H7 (cell line): ENCODE measurements at regions not wholly inside any gene's neighbourhood (a gene's known extent, or its start where the extent isn't known, plus 50 kb on each side); places are given as distances from the start of the nearest gene placed in this dataset.
"Not testable (repeated sequence)": the region's sequence is repeated elsewhere in the genome, so short reads cannot be mapped to it uniquely, and the experiment has no call there.

Experiments used
- DNase-seq: peaks from one replicate; pipeline ENCODE4 v3.0.0; 2012
- H3K27me3 ChIP-seq: 2 replicates; pipeline ENCODE4 v1.6.0; 2011; ENCODE audit warnings: mild to moderate bottlenecking, low read length; ENCODE audit not compliant: control insufficient read depth, insufficient read depth
- H3K36me3 ChIP-seq: replicated peaks from 2 replicates; pipeline ENCODE4 v1.5.1; 2011; ENCODE audit warnings: low read length; ENCODE audit not compliant: control insufficient read depth, insufficient read depth
- H3K4me3 ChIP-seq: 2 replicates; pipeline ENCODE4 v1.5.1; 2011; ENCODE audit warnings: low read depth, mild to moderate bottlenecking, control low read depth, low read length, moderate library complexity; ENCODE audit not compliant: insufficient read depth

DNA sequence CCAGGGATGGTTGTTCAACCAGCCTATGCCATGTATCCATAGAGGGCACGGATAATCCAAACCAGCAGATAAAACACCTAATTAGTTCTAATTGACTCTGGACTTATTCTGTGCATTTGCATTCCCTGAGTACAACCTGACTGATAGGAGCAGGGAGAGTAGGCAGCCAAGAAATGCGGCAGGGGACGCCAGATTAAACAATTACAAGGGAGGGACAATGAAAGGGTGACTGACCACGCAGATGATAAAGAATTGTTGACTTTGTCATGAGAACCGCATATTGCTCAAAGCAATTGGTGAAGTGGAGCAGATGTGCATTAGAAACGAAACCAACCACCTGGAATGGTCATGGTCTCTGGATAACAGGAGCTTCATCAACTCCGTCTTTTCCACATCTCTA is 369.1 kb upstream of the FRG2C start:
- Histone ChIP-seq H3K36me3 (no peaks in the 10 kb centered on the region), H3K27me3 (no peaks in the 10 kb centered on the region), H3K4me3 (no peak overlapping the region)
- no peak for DNase-seq

DNA sequence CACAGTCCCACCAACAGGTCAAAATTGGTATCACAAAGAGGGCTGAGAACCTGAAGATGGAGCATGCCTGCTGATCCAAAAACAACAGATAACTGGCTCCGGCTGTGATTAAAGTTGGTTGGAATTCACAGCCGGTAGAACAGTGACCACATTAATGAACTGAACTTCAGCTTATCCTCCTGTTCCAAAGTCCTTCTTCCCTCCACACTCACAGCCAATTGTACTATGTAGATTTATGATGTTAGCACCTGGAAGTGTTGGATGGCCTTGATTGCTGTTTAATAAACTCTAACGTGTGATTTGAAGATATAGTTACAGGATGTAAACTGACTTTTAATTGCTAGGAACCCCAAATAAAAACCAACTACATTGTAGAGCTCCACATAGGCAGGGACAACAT is 367.3 kb upstream of the FRG2C start:
- Histone ChIP-seq H3K36me3 (no peaks in the 10 kb centered on the region), H3K4me3 (no peak overlapping the region), H3K27me3 (no peaks in the 10 kb centered on the region)
- no peak for DNase-seq

- Histone ChIP-seq H3K27me3 (no peaks in the 10 kb centered on the region), H3K4me3 (no peak overlapping the region), H3K36me3 (no peaks in the 10 kb centered on the region)
- DNase-seq = no peak
Measured at GRCh38 chr3:75300606-75301005, 363.5 kb upstream of the FRG2C start.

- not testable (repeated sequence) for H3K36me3 ChIP-seq, H3K27me3 ChIP-seq, DNase-seq, H3K4me3 ChIP-seq
Measured at GRCh38 chr3:75301050-75301449, 363.1 kb upstream of the FRG2C start.

DNA sequence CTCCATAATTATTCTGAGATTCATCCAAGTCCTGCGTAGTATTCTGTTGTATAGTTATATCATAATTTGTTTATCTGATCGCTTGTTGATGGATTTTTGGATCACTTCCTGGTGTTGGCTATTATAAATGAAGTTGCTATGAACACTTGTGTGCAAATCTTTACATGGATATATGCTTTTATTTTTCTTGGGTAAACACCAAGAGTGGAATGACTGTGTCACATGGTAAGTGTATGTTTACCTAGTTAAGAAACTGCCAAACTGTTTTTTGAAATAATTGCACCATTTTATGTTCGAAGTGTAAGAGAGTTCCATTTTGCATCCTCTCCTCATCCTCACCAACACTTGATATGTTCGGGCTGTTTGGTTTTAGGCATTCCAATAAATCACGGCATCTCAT is 360.4 kb upstream of the FRG2C start:
- Histone ChIP-seq H3K4me3 (no peak overlapping the region), H3K27me3 (no peaks in the 10 kb centered on the region), H3K36me3 (no peaks in the 10 kb centered on the region)
- DNase-seq = no peak

GRCh38 chr3:75305901-75306300 is 358.2 kb upstream of the FRG2C start:
- Histone ChIP-seq H3K27me3 (no peaks in the 10 kb centered on the region), H3K36me3 (no peaks in the 10 kb centered on the region), H3K4me3 (no peak overlapping the region)
- no peak for DNase-seq

DNA sequence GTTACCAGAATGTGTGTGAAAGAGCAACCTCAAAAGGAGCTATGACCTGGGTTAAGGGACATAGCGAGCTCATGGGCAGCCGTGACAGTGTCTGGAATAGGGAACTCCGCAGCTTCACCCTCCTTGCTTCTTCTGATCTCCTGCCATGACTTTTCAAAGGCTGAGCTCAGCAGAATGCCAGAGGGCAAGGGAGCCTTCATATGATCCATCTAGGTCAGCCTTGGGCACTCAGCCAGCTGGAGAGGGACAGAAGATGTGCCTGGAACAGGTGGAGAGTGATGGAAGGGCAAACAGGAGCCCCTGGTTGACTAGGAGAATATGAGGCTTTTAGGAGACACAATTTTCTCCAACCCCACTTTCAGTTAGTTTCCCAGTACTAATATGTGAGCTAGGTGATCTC is 352.8 kb upstream of the FRG2C start:
- not testable (repeated sequence) for DNase-seq, H3K4me3 ChIP-seq, H3K36me3 ChIP-seq, H3K27me3 ChIP-seq

DNA sequence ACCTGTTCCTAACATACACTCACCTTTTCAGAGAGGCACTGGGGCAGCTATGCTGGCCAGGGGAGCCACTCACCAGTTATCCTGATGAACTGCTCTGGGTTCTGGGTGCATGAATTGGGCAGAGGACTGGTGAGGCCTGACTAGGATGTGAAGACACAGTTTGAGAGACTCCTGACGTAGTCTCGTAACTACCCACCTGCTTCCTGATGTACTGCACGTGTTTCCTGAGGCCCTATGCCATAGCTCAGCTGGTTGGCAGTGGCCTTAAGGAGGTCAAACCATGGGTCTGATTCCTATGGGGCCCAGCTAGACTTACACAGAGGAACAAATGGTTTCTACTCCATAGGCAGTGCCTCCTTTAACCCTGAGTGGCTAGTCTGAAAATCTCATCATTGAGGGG is 351.7 kb upstream of the FRG2C start:
- H3K27me3 ChIP-seq, DNase-seq, H3K4me3 ChIP-seq, H3K36me3 ChIP-seq: not testable (repeated sequence)

GRCh38 chr3:75319776-75320175 is 344.4 kb upstream of the FRG2C start:
- not testable (repeated sequence) for H3K36me3 ChIP-seq, DNase-seq, H3K4me3 ChIP-seq, H3K27me3 ChIP-seq

DNA sequence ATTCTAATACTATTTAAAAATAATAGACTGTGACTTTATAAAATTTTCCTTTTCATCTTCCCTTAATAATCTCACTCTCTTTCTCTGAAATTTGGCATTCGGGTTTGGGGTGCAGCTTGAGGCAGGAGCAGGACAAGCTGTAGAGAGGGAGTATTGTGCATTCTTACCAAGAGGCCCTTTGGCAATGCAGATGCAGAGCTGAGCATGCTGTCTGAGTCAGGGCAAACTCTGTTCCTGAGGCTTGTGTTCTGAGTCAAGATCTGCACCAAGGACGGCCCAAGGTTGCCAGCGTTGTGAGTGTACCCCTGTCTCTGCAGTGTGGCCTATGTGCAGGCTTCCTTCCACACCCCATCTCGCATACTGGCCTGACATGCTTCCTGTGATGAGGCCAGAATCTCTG is 343.8 kb upstream of the FRG2C start:
- Histone ChIP-seq H3K4me3 (no peak overlapping the region), H3K27me3 (no peaks in the 10 kb centered on the region), H3K36me3 (no peaks in the 10 kb centered on the region)
- no peak for DNase-seq

DNA sequence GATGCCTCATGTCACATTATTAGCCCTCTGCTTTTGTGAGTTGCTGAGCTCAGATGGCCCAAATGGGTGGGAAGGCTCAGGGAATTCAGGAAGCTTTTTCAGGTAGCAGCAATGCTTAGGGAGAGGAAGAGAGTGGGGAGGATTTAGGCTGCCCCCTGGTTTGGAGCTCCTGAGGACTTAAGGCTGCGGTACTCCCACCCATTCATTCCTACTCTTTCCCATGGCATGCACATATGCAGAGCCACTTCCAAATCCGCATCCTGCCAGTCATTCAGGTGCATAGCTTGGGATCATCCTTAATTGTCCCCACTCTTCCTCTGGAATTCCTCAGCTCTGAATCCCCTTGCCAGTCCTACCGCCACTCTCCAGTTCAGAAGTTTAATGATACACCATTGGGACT is 343.1 kb upstream of the FRG2C start:
- no peaks in the 10 kb centered on the region for H3K36me3 ChIP-seq
- H3K27me3 ChIP-seq = no peaks in the 10 kb centered on the region
- DNase-seq = no peak
- no peak overlapping the region for H3K4me3 ChIP-seq

GRCh38 chr3:75323936-75324335 is 340.2 kb upstream of the FRG2C start:
- not testable (repeated sequence) for DNase-seq

DNA sequence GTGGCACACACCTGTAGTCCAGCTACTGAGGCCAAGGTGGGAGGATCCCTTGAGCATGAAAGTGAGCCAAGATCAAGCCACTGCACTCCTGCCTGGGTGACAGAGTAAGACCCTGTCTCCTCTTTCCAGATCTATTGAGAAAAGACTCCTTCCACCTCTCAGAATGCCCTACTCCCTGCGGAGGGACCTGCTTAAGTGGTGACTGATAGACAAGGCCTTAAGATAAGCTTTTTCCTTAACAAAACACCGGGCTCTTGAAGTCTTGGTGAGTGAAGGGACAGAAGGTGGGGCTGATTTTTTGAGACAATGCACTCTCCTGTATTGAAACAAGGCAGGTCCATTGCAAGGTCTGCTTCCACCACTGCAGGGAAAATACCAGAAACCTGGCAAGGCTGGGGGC is 338.4 kb upstream of the FRG2C start:
- no peak overlapping the region for H3K4me3 ChIP-seq
- DNase-seq = no peak
- no peaks in the 10 kb centered on the region; the same call in 1 of the 2 replicates for H3K27me3 ChIP-seq
- no peaks in the 10 kb centered on the region for H3K36me3 ChIP-seq

More at GRCh38 chr3:75323936-75324335, 340.2 kb upstream of the FRG2C start:
- H3K27me3 ChIP-seq, H3K4me3 ChIP-seq, H3K36me3 ChIP-seq: not testable (repeated sequence)

GRCh38 chr3:75327453-75327852 is 336.7 kb upstream of the FRG2C start:
- H3K4me3 ChIP-seq = no peak overlapping the region
- no peaks in the 10 kb centered on the region for H3K36me3 ChIP-seq
- H3K27me3 ChIP-seq = no peaks in the 10 kb centered on the region; the same call in 1 of the 2 replicates
- no peak for DNase-seq

DNA sequence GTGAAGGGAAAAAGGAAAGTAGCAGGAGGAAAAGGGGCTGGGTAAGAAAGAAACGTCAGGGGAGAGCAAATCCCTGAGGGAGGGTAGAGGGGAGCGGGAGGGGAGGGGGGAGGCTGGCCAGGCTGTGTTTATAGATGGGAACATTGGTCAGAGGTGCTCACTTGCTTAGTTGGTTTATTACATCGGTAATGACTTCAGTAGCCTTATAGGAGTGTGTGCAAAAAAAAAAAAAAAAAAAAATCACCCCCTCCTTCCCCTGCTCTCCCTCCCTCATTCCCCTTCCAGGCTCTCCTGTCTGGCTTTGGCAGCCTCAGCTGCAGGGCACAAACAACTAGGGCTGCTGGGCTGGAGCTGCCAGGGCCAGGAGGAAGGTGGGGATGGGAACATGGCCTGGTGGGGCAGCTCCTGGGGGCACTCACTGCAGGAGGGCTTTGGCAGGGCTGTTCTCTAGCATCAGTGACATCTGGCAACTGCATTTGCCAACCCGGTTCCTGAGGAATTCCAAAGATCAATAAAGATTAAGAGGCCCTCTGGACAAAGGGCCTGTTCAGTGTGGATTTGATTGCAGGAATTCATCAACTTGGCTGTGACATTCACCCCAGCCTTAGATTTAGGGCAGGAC is 334.5 kb upstream of the FRG2C start:
- H3K27me3 ChIP-seq = no peaks in the 10 kb centered on the region; the same call in 1 of the 2 replicates
- peak; percentile 21 for DNase-seq
- H3K36me3 ChIP-seq = no peaks in the 10 kb centered on the region
- no peak overlapping the region for H3K4me3 ChIP-seq

- DNase-seq, H3K27me3 ChIP-seq, H3K4me3 ChIP-seq, H3K36me3 ChIP-seq: not testable (repeated sequence)
Measured at GRCh38 chr3:75330446-75330845, 333.7 kb upstream of the FRG2C start.
